Ovary (tissue), 7 donors: ENCODE measurements at regions not wholly inside any gene's neighbourhood (a gene's known extent, or its start where the extent isn't known, plus 50 kb on each side); places are given as distances from the start of the nearest gene placed in this dataset.

Source experiments
- DNase-seq, 5 donors: peaks; one replicate each; pipeline ENCODE4 v3.0.0-alpha.2; 2019 to 2020
- H3K27ac ChIP-seq, 2 donors: fragments of 200-600 bp; one replicate each; pipeline versions ENCODE4 v1.5.1 to v1.8.0; 2019 to 2022
- H3K27me3 ChIP-seq: fragments of 200-600 bp; one replicate; pipeline ENCODE4 v1.8.0; 2022
- H3K36me3 ChIP-seq: fragments of 200-600 bp; sonication (generic); one replicate; pipeline ENCODE4 v1.5.1; 2019
- H3K4me1 ChIP-seq: one replicate; pipeline ENCODE4 v1.8.1; 2013; ENCODE audit warnings: mild to moderate bottlenecking, moderate library complexity; ENCODE audit not compliant: insufficient read depth
- H3K4me3 ChIP-seq: fragments of 200-600 bp; sonication (generic); one replicate; pipeline ENCODE4 v1.5.1; 2017
- H3K9me3 ChIP-seq, 2 donors: fragments of 200-600 bp in 1 of 2; sonication (generic) in 1 of 2; one replicate each; pipeline versions ENCODE4 v1.5.1 to v1.8.1; 2013 to 2019; ENCODE audit warnings: mild to moderate bottlenecking in 1 of 2, moderate library complexity in 1 of 2
- EP300 ChIP-seq: sonication (generic); formaldehyde crosslinking; IDR thresholded peaks from one replicate; pipeline ENCODE4 v1.6.1; 2017; ENCODE audit warnings: antibody characterized with exemption
- POLR2A ChIP-seq: fragments of 450-650 bp; IDR thresholded peaks from one replicate; pipeline ENCODE4 v1.6.1; 2017; ENCODE audit warnings: antibody characterized with exemption, mild to moderate bottlenecking, moderate library complexity
- WGBS, 3 donors: extraction: QIAGEN DNeasy Blood & Tissue Kit in 1 of 3; methylation state at CpG; one replicate each; pipeline versions ENCODE4 v1.1.5 to v1.1.7; 2013 to 2017; 5-methylcytosine and 5-hydroxymethylcytosine counted together
- intact Hi-C, 4 donors: fragments of 100-400 bp; cut with DNase I; formaldehyde crosslinking; loops; one replicate each; pipeline versions ENCODE4 v1.11.0 to v1.15.1; 2022 to 2023
- TF ChIP-seq, protein P1 (sequence below), 3 donors: fragments of 450-650 bp in 2 of 3; fragments of 200-600 bp in 1 of 3; IDR thresholded peaks; one replicate each; pipeline versions ENCODE4 v1.5.1 to v1.8.0; 2016 to 2022; ENCODE audit warnings: antibody characterized with exemption in 3 of 3, mild to moderate bottlenecking in 1 of 3
- donor health status: DM: no; HTN: no; CAD: no; lungs with moderate emphysema.
- donor health status: DM: no; HTN: no; CAD: no.
- donor health status: Bipolar disorder and iron deficiency.
- donor health status: DM: no; HTN: no; CAD: no.
- donor health status: DM: yes; HTN: yes; CAD: no.

DNA sequence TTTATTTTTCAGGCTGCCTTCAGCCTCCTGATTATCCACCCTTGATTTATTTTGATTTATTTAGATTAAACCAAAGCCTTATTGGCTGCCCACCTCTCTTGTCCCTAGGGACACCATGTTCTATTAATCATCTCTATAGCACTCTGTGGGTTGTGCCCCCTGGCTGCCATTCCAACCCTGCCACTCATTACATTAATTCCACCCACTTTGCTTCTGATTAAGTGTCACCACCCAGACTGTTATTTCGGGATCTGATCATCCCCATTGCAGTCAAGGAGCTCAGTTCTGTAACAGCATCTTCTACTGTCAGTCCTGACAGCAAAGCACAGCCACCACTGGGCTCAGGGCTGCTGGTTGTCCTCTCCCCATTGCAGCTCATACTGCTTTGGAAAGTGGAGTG is 175.1 kb upstream of the DDX18 start:
- WGBS, 3 donors = 54 to 74% (median 59%) methylated on average over 1 of the region's 1 CpG
- H3K4me1 ChIP-seq = no peaks in the 10 kb centered on the region
- H3K27me3 ChIP-seq = no peaks in the 10 kb centered on the region
- H3K9me3 ChIP-seq = no peaks in the 10 kb centered on the region
- intact Hi-C loops = no loop called here
- no peak overlapping the region for H3K27ac ChIP-seq
- DNase-seq = no peak
- H3K4me3 ChIP-seq = no peak overlapping the region
- no peak for TF ChIP-seq EP300
- TF ChIP-seq, protein P1, sequence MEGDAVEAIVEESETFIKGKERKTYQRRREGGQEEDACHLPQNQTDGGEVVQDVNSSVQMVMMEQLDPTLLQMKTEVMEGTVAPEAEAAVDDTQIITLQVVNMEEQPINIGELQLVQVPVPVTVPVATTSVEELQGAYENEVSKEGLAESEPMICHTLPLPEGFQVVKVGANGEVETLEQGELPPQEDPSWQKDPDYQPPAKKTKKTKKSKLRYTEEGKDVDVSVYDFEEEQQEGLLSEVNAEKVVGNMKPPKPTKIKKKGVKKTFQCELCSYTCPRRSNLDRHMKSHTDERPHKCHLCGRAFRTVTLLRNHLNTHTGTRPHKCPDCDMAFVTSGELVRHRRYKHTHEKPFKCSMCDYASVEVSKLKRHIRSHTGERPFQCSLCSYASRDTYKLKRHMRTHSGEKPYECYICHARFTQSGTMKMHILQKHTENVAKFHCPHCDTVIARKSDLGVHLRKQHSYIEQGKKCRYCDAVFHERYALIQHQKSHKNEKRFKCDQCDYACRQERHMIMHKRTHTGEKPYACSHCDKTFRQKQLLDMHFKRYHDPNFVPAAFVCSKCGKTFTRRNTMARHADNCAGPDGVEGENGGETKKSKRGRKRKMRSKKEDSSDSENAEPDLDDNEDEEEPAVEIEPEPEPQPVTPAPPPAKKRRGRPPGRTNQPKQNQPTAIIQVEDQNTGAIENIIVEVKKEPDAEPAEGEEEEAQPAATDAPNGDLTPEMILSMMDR (IDR thresholded peaks at IDR 0.05) = no peak
- TF ChIP-seq POLR2A = no peak
- no peaks in the 10 kb centered on the region for H3K36me3 ChIP-seq

DNA sequence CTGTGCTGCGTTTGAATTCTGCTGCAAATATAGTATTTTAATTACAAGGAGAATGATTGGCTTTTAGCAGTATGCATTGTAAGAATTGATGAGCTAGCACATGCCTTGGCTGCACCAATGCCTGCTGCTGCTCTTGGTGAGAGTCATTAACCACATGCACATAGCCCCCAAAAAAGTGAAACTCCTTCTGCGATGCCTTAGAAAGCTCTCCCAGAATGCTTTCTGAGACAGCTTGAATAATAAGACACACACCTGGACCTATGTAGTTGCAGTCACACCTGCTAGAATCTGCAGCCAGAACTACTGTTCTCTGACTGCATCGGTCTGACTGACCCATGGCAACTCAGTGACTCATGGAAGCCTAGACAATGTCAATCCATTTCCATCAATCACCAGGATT is 170.1 kb upstream of the DDX18 start:
- no peaks in the 10 kb centered on the region for H3K9me3 ChIP-seq
- intact Hi-C loops = no loop called here
- H3K4me1 ChIP-seq = no peaks in the 10 kb centered on the region
- H3K27me3 ChIP-seq = no peaks in the 10 kb centered on the region
- WGBS, 3 donors = 54 to 70% (median 56%) methylated on average over 3 of the region's 3 CpGs
- no peak overlapping the region for H3K4me3 ChIP-seq
- no peak for TF ChIP-seq EP300
- TF ChIP-seq, protein P1 (IDR thresholded peaks at IDR 0.05) = no peak
- no peak for TF ChIP-seq POLR2A
- no peak for DNase-seq
- no peak overlapping the region for H3K27ac ChIP-seq
- no peaks in the 10 kb centered on the region for H3K36me3 ChIP-seq

DNA sequence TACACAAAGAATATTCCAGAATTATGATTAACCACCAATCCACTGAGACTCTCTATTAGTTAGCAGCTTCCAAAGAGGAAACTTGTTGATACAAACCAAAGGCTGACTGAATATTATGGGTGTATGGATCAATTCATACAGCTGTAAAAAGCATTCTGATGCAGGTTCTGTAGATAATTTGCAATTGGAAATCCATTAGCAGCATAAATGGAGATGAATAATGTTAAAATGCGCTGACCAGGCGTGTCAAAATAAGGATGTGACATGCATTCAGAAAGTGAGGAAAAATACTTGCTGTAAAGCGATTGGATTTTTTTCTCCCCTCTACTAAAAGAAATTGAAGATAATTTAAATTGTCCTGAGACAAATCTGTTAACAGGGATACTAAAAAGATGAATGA is 169.0 kb upstream of the DDX18 start:
- no peaks in the 10 kb centered on the region for H3K9me3 ChIP-seq
- TF ChIP-seq POLR2A = no peak
- no peak for TF ChIP-seq EP300
- TF ChIP-seq, protein P1 (IDR thresholded peaks at IDR 0.05) = no peak
- WGBS, 3 donors = 62 to 76% (median 63%) methylated on average over 3 of the region's 3 CpGs
- H3K36me3 ChIP-seq = no peaks in the 10 kb centered on the region
- no peaks in the 10 kb centered on the region for H3K4me1 ChIP-seq
- no peaks in the 10 kb centered on the region for H3K27me3 ChIP-seq
- intact Hi-C loops = no loop called here
- no peak for DNase-seq
- no peak overlapping the region for H3K4me3 ChIP-seq
- no peak overlapping the region for H3K27ac ChIP-seq

DNA sequence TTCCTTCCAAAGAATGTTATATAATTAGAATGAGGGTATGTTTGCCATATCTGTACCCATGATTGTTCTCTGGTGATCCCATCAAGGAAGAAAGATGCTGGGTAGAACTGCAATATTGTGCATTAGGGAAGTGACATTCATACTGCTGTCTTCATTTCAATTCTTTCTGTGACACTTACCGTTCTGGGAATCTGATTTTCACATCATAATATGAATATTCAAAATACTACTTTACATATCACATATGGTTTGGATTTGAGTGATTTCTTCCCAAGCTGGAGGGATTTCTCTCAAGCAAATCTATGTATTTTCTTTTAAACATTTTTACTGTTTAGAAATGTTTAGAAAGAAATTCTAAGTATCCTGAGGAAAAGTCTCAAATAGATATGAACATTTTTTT is 168.4 kb upstream of the DDX18 start:
- TF ChIP-seq, protein P1 (IDR thresholded peaks at IDR 0.05) = no peak
- TF ChIP-seq POLR2A = no peak
- TF ChIP-seq EP300 = no peak
- no peaks in the 10 kb centered on the region for H3K36me3 ChIP-seq
- no peak overlapping the region for H3K4me3 ChIP-seq
- WGBS, 3 donors = 67 to 78% (median 70%) methylated on average over 1 of the region's 1 CpG
- H3K9me3 ChIP-seq = no peaks in the 10 kb centered on the region
- H3K27me3 ChIP-seq = no peaks in the 10 kb centered on the region
- no peaks in the 10 kb centered on the region for H3K4me1 ChIP-seq
- DNase-seq = no peak
- H3K27ac ChIP-seq = no peak overlapping the region
- intact Hi-C loops = no loop called here

DNA sequence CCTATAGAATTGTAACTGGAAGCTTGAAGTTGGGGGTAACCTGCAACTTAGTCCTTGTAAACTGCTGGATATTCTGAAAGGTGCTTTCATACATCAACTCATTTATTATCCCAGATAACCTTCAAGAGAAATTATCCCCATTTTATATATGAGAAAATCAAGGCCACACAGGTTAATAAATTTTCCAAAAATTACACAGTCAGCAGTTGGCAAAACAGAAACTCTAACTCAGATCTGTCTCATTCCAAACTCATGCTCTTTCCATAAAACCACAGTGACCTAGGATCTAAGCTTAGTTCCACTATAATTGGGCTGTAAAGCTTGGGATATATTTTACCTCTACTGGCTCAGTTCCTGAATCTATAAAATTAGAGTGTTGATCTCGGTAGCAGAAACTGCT is 167.6 kb upstream of the DDX18 start:
- 22 to 53% (median 38%) methylated on average over 1 of the region's 1 CpG for WGBS, 3 donors
- Histone ChIP-seq H3K27me3 (no peaks in the 10 kb centered on the region), H3K4me1 (no peaks in the 10 kb centered on the region), H3K36me3 (no peaks in the 10 kb centered on the region), H3K4me3 (no peak overlapping the region), H3K9me3 (no peaks in the 10 kb centered on the region), H3K27ac (no peak overlapping the region)
- intact Hi-C loops = no loop called here
- TF ChIP-seq EP300 (no peak), POLR2A (no peak)
- TF ChIP-seq, protein P1 (IDR thresholded peaks at IDR 0.05) = no peak
- no peak for DNase-seq
